Ovary (tissue), 7 donors: ENCODE measurements at regions not wholly inside any gene's neighbourhood (a gene's known extent, or its start where the extent isn't known, plus 50 kb on each side); places are given as distances from the start of the nearest gene placed in this dataset.

Source experiments
- DNase-seq, 5 donors: peaks; one replicate each; pipeline ENCODE4 v3.0.0-alpha.2; 2019 to 2020
- H3K27ac ChIP-seq, 2 donors: fragments of 200-600 bp; one replicate each; pipeline versions ENCODE4 v1.5.1 to v1.8.0; 2019 to 2022
- H3K27me3 ChIP-seq: fragments of 200-600 bp; one replicate; pipeline ENCODE4 v1.8.0; 2022
- H3K36me3 ChIP-seq: fragments of 200-600 bp; sonication (generic); one replicate; pipeline ENCODE4 v1.5.1; 2019
- H3K4me1 ChIP-seq: one replicate; pipeline ENCODE4 v1.8.1; 2013; ENCODE audit warnings: mild to moderate bottlenecking, moderate library complexity; ENCODE audit not compliant: insufficient read depth
- H3K4me3 ChIP-seq: fragments of 200-600 bp; sonication (generic); one replicate; pipeline ENCODE4 v1.5.1; 2017
- H3K9me3 ChIP-seq, 2 donors: fragments of 200-600 bp in 1 of 2; sonication (generic) in 1 of 2; one replicate each; pipeline versions ENCODE4 v1.5.1 to v1.8.1; 2013 to 2019; ENCODE audit warnings: mild to moderate bottlenecking in 1 of 2, moderate library complexity in 1 of 2
- CTCF ChIP-seq, 3 donors: fragments of 450-650 bp in 2 of 3; fragments of 200-600 bp in 1 of 3; IDR thresholded peaks; one replicate each; pipeline versions ENCODE4 v1.5.1 to v1.8.0; 2016 to 2022; ENCODE audit warnings: antibody characterized with exemption in 3 of 3, mild to moderate bottlenecking in 1 of 3
- EP300 ChIP-seq: sonication (generic); formaldehyde crosslinking; IDR thresholded peaks from one replicate; pipeline ENCODE4 v1.6.1; 2017; ENCODE audit warnings: antibody characterized with exemption
- POLR2A ChIP-seq: fragments of 450-650 bp; IDR thresholded peaks from one replicate; pipeline ENCODE4 v1.6.1; 2017; ENCODE audit warnings: antibody characterized with exemption, mild to moderate bottlenecking, moderate library complexity
- WGBS, 3 donors: extraction: QIAGEN DNeasy Blood & Tissue Kit in 1 of 3; methylation state at CpG; one replicate each; pipeline versions ENCODE4 v1.1.5 to v1.1.7; 2013 to 2017; 5-methylcytosine and 5-hydroxymethylcytosine counted together
- intact Hi-C, 4 donors: fragments of 100-400 bp; cut with DNase I; formaldehyde crosslinking; loops; one replicate each; pipeline versions ENCODE4 v1.11.0 to v1.15.1; 2022 to 2023
- donor health status: DM: no; HTN: no; CAD: no; lungs with moderate emphysema.
- donor health status: DM: no; HTN: no; CAD: no.
- donor health status: Bipolar disorder and iron deficiency.
- donor health status: DM: no; HTN: no; CAD: no.
- donor health status: DM: yes; HTN: yes; CAD: no.

- TF ChIP-seq CTCF (IDR thresholded peaks at IDR 0.05): no peak
- TF ChIP-seq POLR2A: no peak
- H3K36me3 ChIP-seq: no peaks in the 10 kb centered on the region
- no peaks in the 10 kb centered on the region for H3K9me3 ChIP-seq
- H3K4me3 ChIP-seq: no peak overlapping the region
- no peaks in the 10 kb centered on the region for H3K4me1 ChIP-seq
- H3K27me3 ChIP-seq: no peaks in the 10 kb centered on the region
- no peak overlapping the region for H3K27ac ChIP-seq
- intact Hi-C loops: no loop called here
- WGBS, 3 donors: 77 to 89% (median 80%) methylated on average over 3 of the region's 3 CpGs
- no peak for DNase-seq
These were observed 58.8 kb upstream of the ZNF644 start for GRCh38 chr1:91080650-91081049.

GRCh38 chr1:91078859-91079258 lies 57.0 kb upstream of the ZNF644 start:
- Histone ChIP-seq H3K9me3 (no peaks in the 10 kb centered on the region), H3K27me3 (no peaks in the 10 kb centered on the region), H3K36me3 (no peaks in the 10 kb centered on the region), H3K4me3 (no peak overlapping the region), H3K27ac (no peak overlapping the region), H3K4me1 (no peaks in the 10 kb centered on the region)
- WGBS, 3 donors: 89 to 93% (median 92%) methylated on average over 13 of the region's 13 CpGs
- intact Hi-C loops: no loop called here
- DNase-seq: no peak
- no peak for TF ChIP-seq EP300
- TF ChIP-seq POLR2A: no peak
- no peak for TF ChIP-seq CTCF (IDR thresholded peaks at IDR 0.05)

GRCh38 chr1:91076834-91077233 lies 55.0 kb upstream of the ZNF644 start:
- intact Hi-C loops: no loop called here
- H3K27ac ChIP-seq: no peak overlapping the region
- WGBS, 3 donors: 89 to 97% (median 97%) methylated on average over 1 of the region's 1 CpG

GRCh38 chr1:91075233-91076135 lies 53.6 kb upstream of the ZNF644 start:
- no peak for DNase-seq
- 62 to 74% (median 66%) methylated on average over 11 of the region's 11 CpGs for WGBS, 3 donors

More at GRCh38 chr1:91076834-91077233, 55.0 kb upstream of the ZNF644 start:
- Histone ChIP-seq H3K4me3 (no peak overlapping the region), H3K4me1 (no peaks in the 10 kb centered on the region), H3K36me3 (no peaks in the 10 kb centered on the region), H3K27me3 (no peaks in the 10 kb centered on the region), H3K9me3 (no peaks in the 10 kb centered on the region)
- TF ChIP-seq EP300 (no peak), POLR2A (no peak), CTCF (IDR thresholded peaks at IDR 0.05) (no peak)
- DNase-seq: no peak

More at GRCh38 chr1:91075233-91076135, 53.6 kb upstream of the ZNF644 start:
- no peaks in the 10 kb centered on the region for H3K4me1 ChIP-seq
- intact Hi-C loops: no loop called here
- H3K4me3 ChIP-seq: no peak overlapping the region
- no peaks in the 10 kb centered on the region for H3K27me3 ChIP-seq
- no peaks in the 10 kb centered on the region for H3K36me3 ChIP-seq
- H3K27ac ChIP-seq: no peak overlapping the region
- no peak for TF ChIP-seq EP300
- TF ChIP-seq POLR2A: no peak
- TF ChIP-seq CTCF (IDR thresholded peaks at IDR 0.05): no peak
- H3K9me3 ChIP-seq: no peaks in the 10 kb centered on the region
